ENCODE measurements at regions not wholly inside any gene's neighbourhood (a gene's known extent, or its start where the extent isn't known, plus 50 kb on each side); places are given as distances from the start of the nearest gene placed in this dataset.

DNA sequence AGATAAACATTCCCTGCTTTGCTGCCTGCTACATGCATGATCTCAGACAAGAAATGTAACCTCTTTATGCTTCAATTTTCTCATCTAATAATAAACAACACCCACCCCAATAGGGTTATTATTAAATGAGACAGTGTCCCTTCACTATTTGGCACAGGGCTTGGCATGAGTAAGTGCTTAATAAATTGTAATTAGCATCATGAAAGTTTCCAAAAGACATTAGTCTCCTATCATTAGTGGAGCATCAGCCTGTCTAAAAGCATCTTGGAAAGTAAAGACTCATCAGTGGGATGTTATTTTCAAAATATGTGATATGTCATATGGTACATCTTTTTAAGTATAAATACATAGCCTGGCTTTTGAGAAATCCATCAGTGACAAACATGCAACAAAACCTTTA lies 275.0 kb downstream of the ZEB2 start:
- Histone ChIP-seq H3K9me3 (no peaks in the 10 kb centered on the region), H3K27ac (no peak overlapping the region), H3K36me3 (no peaks in the 10 kb centered on the region), H3K4me3 (no peak overlapping the region), H3K9ac (ENCODE audit: low read depth in 2 of 2, low read length in 2 of 2) (no peak overlapping the region), H3K4me1 (no peaks in the 10 kb centered on the region), H3K27me3 (no peaks in the 10 kb centered on the region)
- no peak for DNase-seq
- TF ChIP-seq, protein P1, sequence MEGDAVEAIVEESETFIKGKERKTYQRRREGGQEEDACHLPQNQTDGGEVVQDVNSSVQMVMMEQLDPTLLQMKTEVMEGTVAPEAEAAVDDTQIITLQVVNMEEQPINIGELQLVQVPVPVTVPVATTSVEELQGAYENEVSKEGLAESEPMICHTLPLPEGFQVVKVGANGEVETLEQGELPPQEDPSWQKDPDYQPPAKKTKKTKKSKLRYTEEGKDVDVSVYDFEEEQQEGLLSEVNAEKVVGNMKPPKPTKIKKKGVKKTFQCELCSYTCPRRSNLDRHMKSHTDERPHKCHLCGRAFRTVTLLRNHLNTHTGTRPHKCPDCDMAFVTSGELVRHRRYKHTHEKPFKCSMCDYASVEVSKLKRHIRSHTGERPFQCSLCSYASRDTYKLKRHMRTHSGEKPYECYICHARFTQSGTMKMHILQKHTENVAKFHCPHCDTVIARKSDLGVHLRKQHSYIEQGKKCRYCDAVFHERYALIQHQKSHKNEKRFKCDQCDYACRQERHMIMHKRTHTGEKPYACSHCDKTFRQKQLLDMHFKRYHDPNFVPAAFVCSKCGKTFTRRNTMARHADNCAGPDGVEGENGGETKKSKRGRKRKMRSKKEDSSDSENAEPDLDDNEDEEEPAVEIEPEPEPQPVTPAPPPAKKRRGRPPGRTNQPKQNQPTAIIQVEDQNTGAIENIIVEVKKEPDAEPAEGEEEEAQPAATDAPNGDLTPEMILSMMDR (IDR thresholded peaks at IDR 0.05) = no peak
- intact Hi-C loops (cut with DNase I) = no loop called here

DNA sequence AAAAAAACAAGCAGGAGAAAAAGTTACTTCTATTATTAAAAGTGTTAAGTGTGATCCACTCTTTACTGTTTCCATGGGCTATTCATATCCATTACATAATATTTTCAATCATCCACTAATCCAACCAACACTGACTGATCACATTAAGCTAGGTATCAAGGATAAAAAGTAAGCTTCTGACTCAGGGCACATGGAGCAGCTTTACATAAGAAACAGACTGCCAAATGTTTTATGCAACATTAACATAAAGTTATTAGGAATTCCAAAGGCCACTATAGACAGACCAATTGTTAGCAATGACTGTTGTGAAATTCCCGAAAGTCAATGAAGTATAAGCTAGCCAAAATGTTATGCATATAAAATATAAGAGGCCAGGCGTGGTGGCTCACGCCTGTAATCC lies 277.6 kb downstream of the ZEB2 start:
- no peak for DNase-seq
- Histone ChIP-seq H3K27me3 (no peaks in the 10 kb centered on the region), H3K9ac (ENCODE audit: low read depth in 2 of 2, low read length in 2 of 2) (no peak overlapping the region), H3K4me1 (no peaks in the 10 kb centered on the region), H3K9me3 (no peaks in the 10 kb centered on the region), H3K27ac (no peak overlapping the region), H3K36me3 (no peaks in the 10 kb centered on the region), H3K4me3 (no peak overlapping the region)
- TF ChIP-seq, protein P1 (IDR thresholded peaks at IDR 0.05) = no peak
- intact Hi-C loops (cut with DNase I) = no loop called here

DNA sequence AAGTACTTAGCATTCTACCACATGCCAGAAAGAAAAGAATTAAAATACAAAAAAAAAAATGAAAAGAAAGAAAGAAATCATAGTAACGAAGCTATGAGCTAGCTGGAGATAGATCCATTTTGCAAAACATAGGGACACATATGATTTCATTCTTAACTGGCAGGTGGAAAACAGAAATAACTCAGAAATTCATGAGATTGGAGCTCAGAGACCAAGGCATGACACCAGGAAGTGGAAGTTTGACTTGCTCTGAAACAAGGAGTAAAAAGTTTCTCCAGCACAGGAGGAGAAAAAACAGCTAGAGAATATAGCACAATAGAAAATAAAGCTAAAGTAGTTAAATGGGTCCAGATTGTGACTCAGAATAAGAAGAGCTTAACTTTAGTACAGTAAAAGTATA lies 278.1 kb downstream of the ZEB2 start:
- TF ChIP-seq, protein P1 (IDR thresholded peaks at IDR 0.05) = no peak
- no peaks in the 10 kb centered on the region for H3K27me3 ChIP-seq
- no peak overlapping the region for H3K4me3 ChIP-seq
- H3K9ac ChIP-seq (ENCODE audit: low read depth in 2 of 2, low read length in 2 of 2) = no peak overlapping the region
- no peak for DNase-seq
- H3K27ac ChIP-seq = no peak overlapping the region
- H3K9me3 ChIP-seq = no peaks in the 10 kb centered on the region
- intact Hi-C loops (cut with DNase I) = no loop called here
- H3K36me3 ChIP-seq = no peaks in the 10 kb centered on the region
- H3K4me1 ChIP-seq = no peaks in the 10 kb centered on the region

DNA sequence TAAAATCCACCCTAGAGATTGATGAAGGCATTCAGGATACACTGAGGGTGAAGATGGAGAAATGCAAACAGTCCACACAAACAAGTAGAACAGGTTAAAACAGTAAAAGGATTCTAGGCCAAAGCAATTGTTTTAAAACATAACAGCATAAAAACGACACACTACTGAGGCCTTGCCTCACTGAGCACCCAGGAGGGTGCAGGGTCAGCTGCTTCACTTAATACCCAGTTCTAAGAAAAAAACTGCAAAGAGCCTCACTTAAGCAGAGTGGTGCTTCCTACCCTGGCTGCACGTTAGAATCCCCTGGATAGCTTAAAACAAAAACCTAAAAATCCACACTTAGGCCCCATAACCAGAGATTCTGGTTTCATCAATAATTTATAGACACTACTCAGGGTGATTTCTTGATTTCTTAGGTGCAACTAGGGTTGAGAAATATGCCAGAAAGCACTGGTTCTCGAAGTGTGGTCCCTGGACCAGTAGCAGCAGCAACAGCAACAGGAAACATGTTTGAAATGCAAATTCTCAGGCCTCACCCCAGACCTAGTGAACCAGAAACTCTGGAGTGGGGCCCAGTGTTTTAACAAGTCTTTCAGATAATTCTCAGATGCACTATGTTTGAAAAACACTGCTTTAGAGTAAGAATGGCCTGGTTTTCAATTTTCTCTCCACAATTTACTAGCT lies 279.1 kb downstream of the ZEB2 start:
- H3K9ac ChIP-seq (ENCODE audit: low read depth in 2 of 2, low read length in 2 of 2) = no peak overlapping the region
- intact Hi-C loops (cut with DNase I) = no loop called here
- no peak for DNase-seq

DNA sequence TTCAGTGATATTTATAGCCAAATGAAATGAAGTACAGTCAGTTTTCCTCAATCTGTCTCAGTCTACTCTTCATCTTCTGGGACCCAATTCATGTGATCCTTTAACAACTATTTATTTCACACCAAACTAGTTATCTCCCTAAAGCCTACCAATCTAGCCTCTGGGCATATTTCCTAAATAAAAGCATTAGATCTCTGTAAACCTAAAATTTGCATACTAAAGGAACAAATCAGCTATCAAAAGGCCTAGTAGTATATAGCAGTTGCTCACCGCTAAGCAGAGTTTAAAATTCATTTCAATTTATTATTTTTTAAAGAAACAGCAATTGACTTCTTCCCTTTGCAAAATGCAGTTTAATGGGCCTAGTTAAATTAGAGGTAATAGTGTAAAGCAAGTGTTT lies 280.2 kb downstream of the ZEB2 start:
- DNase-seq = no peak
- TF ChIP-seq, protein P1 (IDR thresholded peaks at IDR 0.05) = no peak
- Histone ChIP-seq H3K27ac (no peak overlapping the region), H3K36me3 (no peaks in the 10 kb centered on the region), H3K4me1 (no peaks in the 10 kb centered on the region), H3K9ac (ENCODE audit: low read depth in 2 of 2, low read length in 2 of 2) (no peak overlapping the region), H3K27me3 (no peaks in the 10 kb centered on the region), H3K4me3 (no peak overlapping the region), H3K9me3 (no peaks in the 10 kb centered on the region)
- intact Hi-C loops (cut with DNase I) = no loop called here

More for the DNA sequence above, 279.1 kb downstream of the ZEB2 start:
- Histone ChIP-seq H3K27ac (no peak overlapping the region), H3K36me3 (no peaks in the 10 kb centered on the region), H3K4me3 (no peak overlapping the region), H3K9me3 (no peaks in the 10 kb centered on the region), H3K4me1 (no peaks in the 10 kb centered on the region), H3K27me3 (no peaks in the 10 kb centered on the region)
- TF ChIP-seq, protein P1 (IDR thresholded peaks at IDR 0.05) = no peak
